ENCODE measurements at regions not wholly inside any gene's neighbourhood (a gene's known extent, or its start where the extent isn't known, plus 50 kb on each side); places are given as distances from the start of the nearest gene placed in this dataset.
"Not testable (repeated sequence)": the region's sequence is repeated elsewhere in the genome, so short reads cannot be mapped to it uniquely, and the experiment has no call there.

DNA sequence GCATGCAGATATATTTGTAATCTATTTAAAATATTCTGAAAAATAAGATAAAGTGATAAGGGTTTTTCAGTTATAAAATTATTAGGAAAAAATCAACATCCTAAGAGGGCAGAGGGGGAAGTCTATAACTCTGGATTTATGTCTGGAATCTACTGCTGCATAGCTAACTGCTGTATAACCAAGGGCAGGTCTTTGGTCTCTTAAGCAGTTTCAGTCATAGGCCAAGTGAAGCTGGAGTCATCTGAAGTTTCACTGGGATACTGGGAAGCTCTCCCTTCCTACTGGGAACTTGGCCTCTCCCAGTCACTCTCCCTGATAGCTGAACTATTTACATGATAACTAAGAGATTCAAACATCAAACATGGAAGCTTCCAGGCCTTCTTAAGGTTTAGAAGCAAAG lies 1409.9 kb upstream of the PCDH7 start:
- Histone ChIP-seq H3K9me3 (ENCODE audit: control insufficient read depth in 1 of 2, low read length in 2 of 2) (no peaks in the 10 kb centered on the region), H3K4me1 (ENCODE audit: control insufficient read depth in 1 of 2, insufficient read depth in 2 of 2, low read length in 2 of 2) (no peaks in the 10 kb centered on the region), H3K4me3 (ENCODE audit: low read depth in 1 of 2, low read length in 2 of 2) (no peak overlapping the region), H3K27me3 (ENCODE audit: control insufficient read depth in 1 of 2, insufficient read depth in 2 of 2, low read length in 2 of 2) (no peaks in the 10 kb centered on the region), H3K27ac (ENCODE audit: low read depth, low read length) (no peak overlapping the region), H3K9ac (ENCODE audit: low read depth in 1 of 2, low read length in 2 of 2) (no peak overlapping the region), H3K36me3 (ENCODE audit: control insufficient read depth in 1 of 2, insufficient read depth in 2 of 2, low read length in 2 of 2) (no peaks in the 10 kb centered on the region)

GRCh38 chr4:29311247-29311646 lies 1408.9 kb upstream of the PCDH7 start:
- Histone ChIP-seq H3K9me3 (ENCODE audit: control insufficient read depth in 1 of 2, low read length in 2 of 2) (no peaks in the 10 kb centered on the region), H3K4me3 (ENCODE audit: low read depth in 1 of 2, low read length in 2 of 2) (no peak overlapping the region), H3K9ac (ENCODE audit: low read depth in 1 of 2, low read length in 2 of 2) (no peak overlapping the region), H3K36me3 (ENCODE audit: control insufficient read depth in 1 of 2, insufficient read depth in 2 of 2, low read length in 2 of 2) (no peaks in the 10 kb centered on the region), H3K4me1 (ENCODE audit: control insufficient read depth in 1 of 2, insufficient read depth in 2 of 2, low read length in 2 of 2) (no peaks in the 10 kb centered on the region), H3K27me3 (ENCODE audit: control insufficient read depth in 1 of 2, insufficient read depth in 2 of 2, low read length in 2 of 2) (no peaks in the 10 kb centered on the region), H3K27ac (ENCODE audit: low read depth, low read length) (no peak overlapping the region)

DNA sequence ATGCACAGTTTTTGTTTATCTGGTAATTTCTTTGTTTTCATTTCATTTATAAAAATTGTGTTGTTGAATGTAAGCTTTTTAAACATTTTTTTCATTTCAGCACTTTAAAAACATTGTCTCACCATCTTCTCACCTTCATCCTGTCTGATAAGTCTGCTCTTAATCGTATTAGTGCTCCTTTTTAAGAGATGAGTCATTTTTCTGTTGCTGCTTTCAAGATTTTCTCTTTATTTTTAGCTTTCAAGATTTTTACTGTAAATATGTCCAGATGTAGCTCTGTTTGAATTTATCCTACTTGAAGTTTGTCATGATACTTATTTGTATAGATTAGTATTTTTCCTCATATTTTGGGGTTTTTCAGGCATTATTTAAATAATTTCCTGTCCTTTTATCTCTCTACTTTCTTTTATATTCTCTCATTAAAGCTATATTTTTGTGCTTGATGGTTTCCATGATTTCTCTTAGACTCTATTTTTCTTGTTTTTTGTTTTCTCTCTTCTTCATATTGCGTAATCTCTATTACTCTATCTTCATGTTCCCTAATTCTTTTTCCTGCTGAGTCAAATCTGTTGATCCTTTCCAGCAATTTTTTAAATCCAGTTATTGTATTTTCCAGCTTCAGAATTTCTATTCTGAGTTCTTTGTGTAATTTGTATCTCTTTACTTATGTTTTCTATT lies 1400.4 kb upstream of the PCDH7 start:
- Histone ChIP-seq H3K27me3 (ENCODE audit: control insufficient read depth in 1 of 2, insufficient read depth in 2 of 2, low read length in 2 of 2) (no peaks in the 10 kb centered on the region), H3K36me3 (ENCODE audit: control insufficient read depth in 1 of 2, insufficient read depth in 2 of 2, low read length in 2 of 2) (no peaks in the 10 kb centered on the region), H3K27ac (ENCODE audit: low read depth, low read length) (no peak overlapping the region), H3K4me3 (ENCODE audit: low read depth in 1 of 2, low read length in 2 of 2) (no peak overlapping the region), H3K4me1 (ENCODE audit: control insufficient read depth in 1 of 2, insufficient read depth in 2 of 2, low read length in 2 of 2) (no peaks in the 10 kb centered on the region), H3K9me3 (ENCODE audit: control insufficient read depth in 1 of 2, low read length in 2 of 2) (peaks cover 0 to 2% of the 10 kb centered on the region in 2 donors), H3K9ac (ENCODE audit: low read depth in 1 of 2, low read length in 2 of 2) (no peak overlapping the region)

DNA sequence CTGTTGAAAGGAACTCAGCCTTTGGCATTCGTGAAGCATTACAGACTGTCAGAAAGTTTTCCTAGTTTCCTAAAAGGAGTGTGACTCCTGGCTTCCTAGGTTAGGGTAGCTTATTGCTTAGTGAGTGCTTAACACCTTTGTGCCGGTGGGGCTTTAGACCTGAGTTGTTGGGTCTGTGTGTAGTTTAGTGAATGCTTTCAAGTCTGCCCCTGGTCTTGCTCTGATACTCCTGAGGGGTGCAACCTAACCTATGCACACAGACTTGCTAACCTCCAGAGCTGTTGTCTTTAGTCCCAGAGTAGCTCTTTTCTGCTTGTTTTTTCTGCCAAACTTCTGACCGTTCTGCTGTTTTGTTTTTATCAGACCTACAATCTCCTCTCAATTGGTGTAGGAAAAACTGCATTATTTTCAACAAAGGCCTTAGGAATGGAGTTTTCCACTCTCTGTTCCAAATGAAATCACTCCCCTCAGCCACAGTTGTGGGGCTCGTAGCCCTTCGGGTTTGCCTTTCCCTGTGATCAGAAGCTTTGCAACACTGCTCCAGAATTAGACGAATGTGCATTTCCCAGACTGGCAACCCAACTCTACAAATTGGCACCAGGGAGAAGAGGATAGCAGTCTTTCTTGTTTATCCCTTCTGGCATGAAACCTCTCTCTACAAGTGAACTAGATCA lies 1399.1 kb upstream of the PCDH7 start:
- no peak overlapping the region for H3K27ac ChIP-seq (ENCODE audit: low read depth, low read length)
- no peaks in the 10 kb centered on the region for H3K4me1 ChIP-seq (ENCODE audit: control insufficient read depth in 1 of 2, insufficient read depth in 2 of 2, low read length in 2 of 2)

DNA sequence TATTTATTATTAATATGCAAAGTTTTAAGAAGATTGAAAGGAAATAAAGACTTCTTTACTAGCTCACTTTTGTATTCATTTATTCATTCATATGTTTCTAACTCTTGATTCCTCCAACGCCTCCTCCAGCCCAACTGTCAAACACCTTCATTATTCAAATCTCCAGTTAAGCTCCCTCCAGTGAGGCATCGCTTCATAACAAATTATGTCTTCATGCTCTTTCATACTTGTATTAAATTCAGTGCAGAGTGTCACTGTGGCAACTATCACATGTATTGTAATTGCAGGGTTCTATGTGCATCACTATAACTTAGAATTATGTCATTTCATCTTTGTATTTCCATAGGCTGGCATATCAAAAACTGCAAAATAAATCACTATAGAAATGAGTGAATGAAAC lies 1394.2 kb upstream of the PCDH7 start:
- no peak overlapping the region for H3K9ac ChIP-seq (ENCODE audit: low read depth in 1 of 2, low read length in 2 of 2)
- H3K4me1 ChIP-seq (ENCODE audit: control insufficient read depth in 1 of 2, insufficient read depth in 2 of 2, low read length in 2 of 2): no peaks in the 10 kb centered on the region

More for the DNA sequence above, 1399.1 kb upstream of the PCDH7 start:
- no peaks in the 10 kb centered on the region for H3K27me3 ChIP-seq (ENCODE audit: control insufficient read depth in 1 of 2, insufficient read depth in 2 of 2, low read length in 2 of 2)
- no peak overlapping the region for H3K4me3 ChIP-seq (ENCODE audit: low read depth in 1 of 2, low read length in 2 of 2)
- H3K36me3 ChIP-seq (ENCODE audit: control insufficient read depth in 1 of 2, insufficient read depth in 2 of 2, low read length in 2 of 2): no peaks in the 10 kb centered on the region
- no peak overlapping the region for H3K9ac ChIP-seq (ENCODE audit: low read depth in 1 of 2, low read length in 2 of 2)
- H3K9me3 ChIP-seq (ENCODE audit: control insufficient read depth in 1 of 2, low read length in 2 of 2): peaks cover 0 to 2% of the 10 kb centered on the region in 2 donors

DNA sequence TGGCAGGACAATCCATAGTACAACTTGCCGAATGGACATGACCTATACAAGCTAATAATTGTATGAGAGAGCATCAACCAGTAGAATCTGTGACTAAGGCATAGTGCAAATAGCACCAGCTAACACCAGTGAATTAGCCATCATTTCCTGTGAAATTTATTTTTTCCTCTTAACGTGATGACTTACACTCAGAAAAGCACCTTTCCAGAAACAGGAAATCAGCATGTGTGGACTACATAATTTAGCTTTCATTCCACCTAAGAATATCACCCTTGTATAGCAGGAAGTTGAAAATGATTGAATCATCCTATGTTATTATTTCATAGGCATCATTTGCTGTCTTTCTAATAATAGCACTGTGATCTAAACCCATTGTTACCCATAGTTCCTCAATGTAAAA lies 1393.4 kb upstream of the PCDH7 start:
- peaks cover 3 to 4% of the 10 kb centered on the region in 2 donors for H3K9me3 ChIP-seq (ENCODE audit: control insufficient read depth in 1 of 2, low read length in 2 of 2)
- H3K4me1 ChIP-seq (ENCODE audit: control insufficient read depth in 1 of 2, insufficient read depth in 2 of 2, low read length in 2 of 2): no peaks in the 10 kb centered on the region
- H3K4me3 ChIP-seq (ENCODE audit: low read depth in 1 of 2, low read length in 2 of 2): no peak overlapping the region
- no peak overlapping the region for H3K27ac ChIP-seq (ENCODE audit: low read depth, low read length)
- no peaks in the 10 kb centered on the region for H3K27me3 ChIP-seq (ENCODE audit: control insufficient read depth in 1 of 2, insufficient read depth in 2 of 2, low read length in 2 of 2)
- H3K9ac ChIP-seq (ENCODE audit: low read depth in 1 of 2, low read length in 2 of 2): no peak overlapping the region
- H3K36me3 ChIP-seq (ENCODE audit: control insufficient read depth in 1 of 2, insufficient read depth in 2 of 2, low read length in 2 of 2): no peaks in the 10 kb centered on the region

More for the DNA sequence above, 1394.2 kb upstream of the PCDH7 start:
- Histone ChIP-seq H3K36me3 (ENCODE audit: control insufficient read depth in 1 of 2, insufficient read depth in 2 of 2, low read length in 2 of 2) (no peaks in the 10 kb centered on the region), H3K4me3 (ENCODE audit: low read depth in 1 of 2, low read length in 2 of 2) (no peak overlapping the region), H3K27me3 (ENCODE audit: control insufficient read depth in 1 of 2, insufficient read depth in 2 of 2, low read length in 2 of 2) (no peaks in the 10 kb centered on the region), H3K27ac (ENCODE audit: low read depth, low read length) (no peak overlapping the region), H3K9me3 (ENCODE audit: control insufficient read depth in 1 of 2, low read length in 2 of 2) (peaks cover 4% of the 10 kb centered on the region in 2 donors)

- Histone ChIP-seq H3K27me3 (ENCODE audit: control insufficient read depth in 1 of 2, insufficient read depth in 2 of 2, low read length in 2 of 2) (no peaks in the 10 kb centered on the region), H3K4me3 (ENCODE audit: low read depth in 1 of 2, low read length in 2 of 2) (no peak overlapping the region), H3K27ac (ENCODE audit: low read depth, low read length) (no peak overlapping the region), H3K36me3 (ENCODE audit: control insufficient read depth in 1 of 2, insufficient read depth in 2 of 2, low read length in 2 of 2) (no peaks in the 10 kb centered on the region), H3K4me1 (ENCODE audit: control insufficient read depth in 1 of 2, insufficient read depth in 2 of 2, low read length in 2 of 2) (no peaks in the 10 kb centered on the region), H3K9ac (ENCODE audit: low read depth in 1 of 2, low read length in 2 of 2) (no peak overlapping the region), H3K9me3 (ENCODE audit: control insufficient read depth in 1 of 2, low read length in 2 of 2) (peaks cover 0 to 14% of the 10 kb centered on the region in 2 donors)
These were observed 1383.3 kb upstream of the PCDH7 start for GRCh38 chr4:29336861-29337260.

GRCh38 chr4:29372971-29373370 lies 1347.2 kb upstream of the PCDH7 start:
- H3K9ac ChIP-seq (ENCODE audit: low read depth in 1 of 2, low read length in 2 of 2): no peak overlapping the region
- H3K27ac ChIP-seq (ENCODE audit: low read depth, low read length): no peak overlapping the region
- H3K4me1 ChIP-seq (ENCODE audit: control insufficient read depth in 1 of 2, insufficient read depth in 2 of 2, low read length in 2 of 2): no peaks in the 10 kb centered on the region
- no peak overlapping the region for H3K4me3 ChIP-seq (ENCODE audit: low read depth in 1 of 2, low read length in 2 of 2)
- H3K9me3 ChIP-seq (ENCODE audit: control insufficient read depth in 1 of 2, low read length in 2 of 2): peaks cover 5 to 14% of the 10 kb centered on the region in 2 donors
- H3K36me3 ChIP-seq (ENCODE audit: control insufficient read depth in 1 of 2, insufficient read depth in 2 of 2, low read length in 2 of 2): no peaks in the 10 kb centered on the region
- H3K27me3 ChIP-seq (ENCODE audit: control insufficient read depth in 1 of 2, insufficient read depth in 2 of 2, low read length in 2 of 2): no peaks in the 10 kb centered on the region

- Histone ChIP-seq H3K9ac (ENCODE audit: low read depth in 1 of 2, low read length in 2 of 2) (no peak overlapping the region), H3K27me3 (ENCODE audit: control insufficient read depth in 1 of 2, insufficient read depth in 2 of 2, low read length in 2 of 2) (no peaks in the 10 kb centered on the region), H3K9me3 (ENCODE audit: control insufficient read depth in 1 of 2, low read length in 2 of 2) (peaks cover 0 to 8% of the 10 kb centered on the region in 2 donors), H3K4me3 (ENCODE audit: low read depth in 1 of 2, low read length in 2 of 2) (no peak overlapping the region), H3K4me1 (ENCODE audit: control insufficient read depth in 1 of 2, insufficient read depth in 2 of 2, low read length in 2 of 2) (no peaks in the 10 kb centered on the region), H3K36me3 (ENCODE audit: control insufficient read depth in 1 of 2, insufficient read depth in 2 of 2, low read length in 2 of 2) (no peaks in the 10 kb centered on the region), H3K27ac (ENCODE audit: low read depth, low read length) (no peak overlapping the region)
These were observed 1344.5 kb upstream of the PCDH7 start for GRCh38 chr4:29375716-29376115.

DNA sequence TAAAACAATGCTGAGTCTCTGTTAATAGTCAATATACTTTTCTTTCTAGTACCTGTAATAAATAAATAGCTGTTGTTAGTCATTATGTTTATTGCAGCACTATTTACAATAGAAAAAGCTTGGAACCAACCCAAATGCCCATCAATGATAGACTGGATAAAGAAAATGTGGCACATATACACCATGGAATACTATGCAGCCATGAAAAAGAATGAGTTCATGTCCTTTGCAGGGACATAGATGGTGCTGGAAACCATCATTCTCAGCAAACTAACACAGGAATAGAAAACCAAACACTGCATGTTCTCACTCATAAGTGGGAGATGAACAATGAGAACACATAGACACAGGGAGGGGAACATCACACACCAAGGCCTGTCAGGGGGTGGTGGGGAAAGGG lies 1341.9 kb upstream of the PCDH7 start:
- H3K36me3 ChIP-seq (ENCODE audit: control insufficient read depth in 1 of 2, insufficient read depth in 2 of 2, low read length in 2 of 2); H3K27me3 ChIP-seq (ENCODE audit: control insufficient read depth in 1 of 2, insufficient read depth in 2 of 2, low read length in 2 of 2); H3K9me3 ChIP-seq (ENCODE audit: control insufficient read depth in 1 of 2, low read length in 2 of 2); H3K4me1 ChIP-seq (ENCODE audit: control insufficient read depth in 1 of 2, insufficient read depth in 2 of 2, low read length in 2 of 2); H3K27ac ChIP-seq (ENCODE audit: low read depth, low read length); H3K9ac ChIP-seq (ENCODE audit: low read depth in 1 of 2, low read length in 2 of 2); H3K4me3 ChIP-seq (ENCODE audit: low read depth in 1 of 2, low read length in 2 of 2): not testable (repeated sequence)

All from duodenal mucosa (tissue), 2 donors.